Heart right ventricle (tissue), 16 donors: ENCODE measurements at regions not wholly inside any gene's neighbourhood (a gene's known extent, or its start where the extent isn't known, plus 50 kb on each side); places are given as distances from the start of the nearest gene placed in this dataset.
"Not testable (repeated sequence)": the region's sequence is repeated elsewhere in the genome, so short reads cannot be mapped to it uniquely, and the experiment has no call there.

Source experiments
- ATAC-seq, 8 donors: fragments of 200-7000 bp; cut with Tn5 transposase; one replicate each; pipeline ENCODE4 v1.9.1; 2020; ENCODE audit warnings: mild to moderate bottlenecking in 8 of 8, moderate library complexity in 8 of 8, moderate number of reproducible peaks in 1 of 8
- DNase-seq, 2 donors: peaks; one replicate each; pipeline ENCODE4 v3.0.0-alpha.2; 2020
- H3K27ac ChIP-seq, 10 donors: fragments of 200-600 bp; sonication (generic) in 2 of 10; one replicate each; pipeline versions ENCODE4 v1.5.0 to v1.8.0; 2020 to 2022; ENCODE audit warnings: mild to moderate bottlenecking in 3 of 10
- H3K27me3 ChIP-seq, 7 donors: fragments of 200-600 bp; one replicate each; pipeline ENCODE4 v1.8.0; 2021 to 2022; ENCODE audit warnings: mild to moderate bottlenecking in 2 of 7
- H3K36me3 ChIP-seq, 9 donors: fragments of 200-600 bp; sonication (generic) in 1 of 9; one replicate each; pipeline versions ENCODE4 v1.5.0 to v1.8.0; 2020 to 2022; ENCODE audit warnings: mild to moderate bottlenecking in 2 of 9
- H3K4me1 ChIP-seq, 9 donors: fragments of 200-600 bp; sonication (generic) in 1 of 9; one replicate each; pipeline versions ENCODE4 v1.5.0 to v1.8.0; 2020 to 2022; ENCODE audit warnings: mild to moderate bottlenecking in 4 of 9
- H3K4me3 ChIP-seq, 10 donors: fragments of 200-600 bp; sonication (generic) in 2 of 10; one replicate each; pipeline versions ENCODE4 v1.5.0 to v1.8.0; 2020 to 2022; ENCODE audit warnings: mild to moderate bottlenecking in 7 of 10, moderate library complexity in 2 of 10
- H3K9me3 ChIP-seq, 11 donors: fragments of 200-600 bp in 10 of 11; sonication (generic) in 2 of 11; one replicate each; pipeline versions ENCODE4 v1.5.0 to v1.8.0; 2013 to 2022; ENCODE audit warnings: mild to moderate bottlenecking in 2 of 11, control low read depth in 1 of 11, moderate library complexity in 1 of 11
- WGBS, 2 donors: extraction: QIAGEN DNeasy Blood & Tissue Kit; methylation state at CpG; one replicate each; pipeline ENCODE4 v1.1.7; 2013; ENCODE audit warnings: inconsistent platforms in 1 of 2; 5-methylcytosine and 5-hydroxymethylcytosine counted together
- intact Hi-C, 10 donors: fragments of 100-400 bp; cut with DNase I; formaldehyde crosslinking; loops; one replicate each; pipeline versions ENCODE4 v1.11.1 to v1.14.2; 2022
- TF ChIP-seq, protein P1 (sequence below), 9 donors: fragments of 200-600 bp; sonication (generic) in 2 of 9; IDR thresholded peaks; one replicate each; pipeline versions ENCODE4 v1.5.0 to v1.8.0; 2021 to 2022; ENCODE audit warnings: antibody characterized with exemption in 9 of 9, mild to moderate bottlenecking in 5 of 9, moderate library complexity in 1 of 9
- donor health status: Arrhythmogenic right ventricular cardiomyopathy.
- donor health status: ischemic (EF 13 %, LVEDD 7.1; RV severe dilation, severe dysfunction).
- donor health status: healthy with polysubstance abuse.
- donor health status: DM: no; HTN: yes; CAD: no.
- donor health status: DM: no; HTN: no; CAD: no.
- donor health status: ischemic (EF 25% LVEDD 6.9; RV normal size, moderate dysfunction).
- donor health status: ischemic (EF 25% LVEDD 5.7; RV mildly dilated, moderate dysfunction).
- donor health status: healthy.
- donor health status: DM: yes; HTN: yes; CAD: no.
- donor health status: Ischemic cardiomyopathy.
- donor health status: ischemic (EF 35%, LVEDD 5.7; RV mildly dilated, moderate dysfunction).
- donor health status: nonischemic (EF 11% LVEDD 7.7; RV severe dilation, severe dysfunction).
- donor health status: DM: yes; HTN: yes; CAD: no.
- donor health status: PGD.
- donor health status: ischemic (EF 29% LVEDD 5.4; RV normal size, mild dysfunction).
- donor health status: nonischemic (EF 23%, LVEDD 6.1; RV moderate dilation, normal function).

DNA sequence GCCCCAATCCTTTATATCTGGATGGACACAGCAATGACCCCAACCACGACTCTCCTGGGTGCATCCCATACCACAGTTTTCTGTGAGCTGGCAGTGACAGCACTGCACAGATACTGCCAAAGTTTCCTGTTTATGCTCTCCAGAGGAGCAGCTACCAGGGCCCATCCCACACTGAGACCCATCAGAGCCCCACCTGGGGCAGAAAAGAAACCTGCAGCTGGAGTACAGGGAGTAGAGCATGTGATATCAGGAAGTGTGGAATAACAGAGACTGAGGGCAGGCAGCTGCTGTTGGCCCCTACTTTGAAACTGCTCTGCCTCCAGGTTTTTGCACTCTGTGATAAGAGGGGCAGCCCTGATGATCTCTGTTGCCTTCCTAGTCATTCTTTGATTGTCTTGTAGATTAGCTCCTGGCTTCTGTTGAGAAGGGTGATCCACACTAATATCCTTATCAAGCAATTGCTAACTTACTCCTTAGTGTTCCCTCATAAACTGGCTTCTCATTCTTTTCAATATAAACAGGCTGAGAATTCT is 526.3 kb upstream of the TECRL start:
- intact Hi-C loops = no loop called here
- no peaks in the 10 kb centered on the region for H3K27me3 ChIP-seq
- 59 to 67% methylated on average over 1 of the region's 1 CpG for WGBS, 2 donors
- no peak for DNase-seq
- no peak for ATAC-seq
- H3K27ac ChIP-seq = no peak overlapping the region
- H3K9me3 ChIP-seq = peaks cover 0 to 14% (median 0%) of the 10 kb centered on the region in 11 donors
- no peaks in the 10 kb centered on the region for H3K36me3 ChIP-seq
- H3K4me1 ChIP-seq = no peaks in the 10 kb centered on the region
- TF ChIP-seq, protein P1, sequence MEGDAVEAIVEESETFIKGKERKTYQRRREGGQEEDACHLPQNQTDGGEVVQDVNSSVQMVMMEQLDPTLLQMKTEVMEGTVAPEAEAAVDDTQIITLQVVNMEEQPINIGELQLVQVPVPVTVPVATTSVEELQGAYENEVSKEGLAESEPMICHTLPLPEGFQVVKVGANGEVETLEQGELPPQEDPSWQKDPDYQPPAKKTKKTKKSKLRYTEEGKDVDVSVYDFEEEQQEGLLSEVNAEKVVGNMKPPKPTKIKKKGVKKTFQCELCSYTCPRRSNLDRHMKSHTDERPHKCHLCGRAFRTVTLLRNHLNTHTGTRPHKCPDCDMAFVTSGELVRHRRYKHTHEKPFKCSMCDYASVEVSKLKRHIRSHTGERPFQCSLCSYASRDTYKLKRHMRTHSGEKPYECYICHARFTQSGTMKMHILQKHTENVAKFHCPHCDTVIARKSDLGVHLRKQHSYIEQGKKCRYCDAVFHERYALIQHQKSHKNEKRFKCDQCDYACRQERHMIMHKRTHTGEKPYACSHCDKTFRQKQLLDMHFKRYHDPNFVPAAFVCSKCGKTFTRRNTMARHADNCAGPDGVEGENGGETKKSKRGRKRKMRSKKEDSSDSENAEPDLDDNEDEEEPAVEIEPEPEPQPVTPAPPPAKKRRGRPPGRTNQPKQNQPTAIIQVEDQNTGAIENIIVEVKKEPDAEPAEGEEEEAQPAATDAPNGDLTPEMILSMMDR (IDR thresholded peaks at IDR 0.05) = no peak
- H3K4me3 ChIP-seq = no peak overlapping the region

DNA sequence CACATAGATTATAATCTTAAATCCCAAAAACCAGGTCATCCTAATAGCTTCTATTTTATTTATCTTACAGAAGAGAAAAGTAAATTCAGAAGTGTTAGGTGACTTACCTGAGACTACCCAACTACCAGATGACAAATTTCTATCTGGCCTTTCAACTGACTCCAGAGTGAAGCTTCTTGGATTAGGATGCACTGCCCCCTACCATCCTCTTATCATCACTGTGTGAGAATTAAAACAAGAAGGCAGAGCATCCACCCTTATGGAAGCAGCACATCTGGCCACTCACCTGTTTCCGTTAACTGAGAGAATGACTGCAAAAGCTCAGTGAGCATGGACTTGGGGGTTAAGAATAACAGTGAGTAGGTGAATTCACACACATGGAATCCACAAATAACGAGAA is 502.6 kb upstream of the TECRL start:
- Histone ChIP-seq H3K27me3 (no peaks in the 10 kb centered on the region), H3K27ac (no peak overlapping the region), H3K4me1 (no peaks in the 10 kb centered on the region), H3K9me3 (peaks cover 0 to 11% (median 0%) of the 10 kb centered on the region in 11 donors), H3K36me3 (no peaks in the 10 kb centered on the region), H3K4me3 (no peak overlapping the region)
- 59 to 71% methylated on average over 2 of the region's 2 CpGs for WGBS, 2 donors
- TF ChIP-seq, protein P1 (IDR thresholded peaks at IDR 0.05) = no peak
- DNase-seq = no peak
- no peak for ATAC-seq
- intact Hi-C loops = no loop called here

DNA sequence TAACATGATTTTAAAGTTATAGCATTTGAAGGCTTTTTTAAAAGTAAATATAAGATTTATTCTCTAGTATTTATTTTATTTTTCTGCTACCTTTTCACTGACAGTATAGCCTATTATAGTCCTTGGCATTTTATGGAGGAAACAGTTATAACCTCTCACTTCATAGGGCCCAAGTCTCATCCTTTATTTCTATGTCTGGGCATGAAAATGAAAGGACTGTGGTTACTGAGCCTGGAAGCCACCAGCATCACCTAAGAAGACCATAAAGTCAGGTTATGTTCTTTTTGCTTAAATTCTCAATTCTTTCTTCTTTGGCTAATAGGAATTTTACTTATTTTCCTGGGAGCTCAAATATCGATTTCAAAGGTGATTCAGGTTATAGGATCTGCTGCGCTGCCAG is 494.7 kb upstream of the TECRL start:
- DNase-seq (no peak), ATAC-seq (no peak)
- 81 to 83% methylated on average over 2 of the region's 2 CpGs for WGBS, 2 donors
- Histone ChIP-seq H3K4me1 (no peaks in the 10 kb centered on the region), H3K27me3 (no peaks in the 10 kb centered on the region), H3K9me3 (no peaks in the 10 kb centered on the region), H3K4me3 (no peak overlapping the region), H3K27ac (no peak overlapping the region), H3K36me3 (no peaks in the 10 kb centered on the region)
- TF ChIP-seq, protein P1 (IDR thresholded peaks at IDR 0.05) = no peak
- intact Hi-C loops = no loop called here

DNA sequence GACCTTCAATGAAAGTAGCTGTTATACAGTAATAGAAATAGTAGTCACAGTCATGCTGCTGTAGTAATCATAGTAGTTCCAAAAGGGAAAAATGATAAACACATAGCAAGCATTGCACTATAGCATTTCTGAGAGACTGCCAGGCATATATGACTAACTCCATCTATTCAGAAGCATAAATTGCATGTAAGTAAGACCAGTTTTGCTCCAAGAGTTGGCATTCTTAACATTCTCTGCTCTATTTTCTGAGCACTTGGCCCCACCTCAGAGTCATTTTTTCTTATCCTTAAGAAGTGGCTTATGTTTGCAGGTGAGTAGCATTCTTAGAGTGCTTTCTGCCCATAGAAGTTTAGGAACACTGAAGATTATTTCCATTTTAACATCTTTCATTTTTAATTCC is 490.3 kb upstream of the TECRL start:
- Histone ChIP-seq H3K4me3 (no peak overlapping the region), H3K36me3 (no peaks in the 10 kb centered on the region)

DNA sequence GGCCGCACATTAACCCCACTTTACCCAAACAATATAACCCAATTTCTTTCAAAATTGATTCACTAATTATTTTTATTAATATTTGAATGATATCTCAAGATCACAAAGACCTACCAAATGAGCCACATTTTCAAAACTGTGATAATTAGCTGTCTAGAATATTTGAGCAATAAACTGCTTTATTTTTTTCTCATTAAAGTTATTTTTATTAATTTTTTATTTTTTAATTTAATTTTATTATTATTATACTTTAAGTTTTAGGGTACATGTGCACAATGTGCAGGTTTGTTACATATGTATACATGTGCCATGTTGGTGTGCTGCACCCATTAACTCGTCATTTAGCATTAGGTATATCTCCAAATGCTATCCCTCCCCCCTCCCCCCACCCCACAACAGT is 489.8 kb upstream of the TECRL start:
- H3K27ac ChIP-seq, DNase-seq, H3K4me3 ChIP-seq, H3K4me1 ChIP-seq, H3K27me3 ChIP-seq, intact Hi-C loops, H3K36me3 ChIP-seq, ATAC-seq, H3K9me3 ChIP-seq: not testable (repeated sequence)
- 92 to 95% methylated on average over 1 of the region's 2 CpGs for WGBS, 2 donors

More for the DNA sequence above, 490.3 kb upstream of the TECRL start:
- Histone ChIP-seq H3K9me3 (no peaks in the 10 kb centered on the region), H3K4me1 (no peaks in the 10 kb centered on the region), H3K27ac (no peak overlapping the region), H3K27me3 (no peaks in the 10 kb centered on the region)
- intact Hi-C loops = no loop called here
- DNase-seq (no peak), ATAC-seq (no peak)
- TF ChIP-seq, protein P1 (IDR thresholded peaks at IDR 0.05) = no peak
